ENCODE measurements at regions not wholly inside any gene's neighbourhood (a gene's known extent, or its start where the extent isn't known, plus 50 kb on each side); places are given as distances from the start of the nearest gene placed in this dataset.

- TF ChIP-seq POLR2A (IDR thresholded peaks at IDR 0.05; ENCODE audit: low read depth, low read length), result no peak
- no peak for TF ChIP-seq TAF1 (IDR thresholded peaks at IDR 0.05; ENCODE audit: borderline replicate concordance, low read depth, low read length)
Measured at GRCh38 chr10:3636356-3637181, 148.4 kb downstream of the KLF6 start.

All from GM12892 (cell line).